ENCODE measurements at regions not wholly inside any gene's neighbourhood (a gene's known extent, or its start where the extent isn't known, plus 50 kb on each side); places are given as distances from the start of the nearest gene placed in this dataset.
"Not testable (repeated sequence)": the region's sequence is repeated elsewhere in the genome, so short reads cannot be mapped to it uniquely, and the experiment has no call there.

- no peak for DNase-seq (ENCODE audit: insufficient read length, low spot score)
- TF ChIP-seq POLR2A (IDR thresholded peaks at IDR 0.05; ENCODE audit: low read depth, low read length), result no peak
- FAIRE-seq, result no peak
These were observed 182.6 kb upstream of the TMEM106B start for GRCh38 chr7:12028508-12028907.

DNA sequence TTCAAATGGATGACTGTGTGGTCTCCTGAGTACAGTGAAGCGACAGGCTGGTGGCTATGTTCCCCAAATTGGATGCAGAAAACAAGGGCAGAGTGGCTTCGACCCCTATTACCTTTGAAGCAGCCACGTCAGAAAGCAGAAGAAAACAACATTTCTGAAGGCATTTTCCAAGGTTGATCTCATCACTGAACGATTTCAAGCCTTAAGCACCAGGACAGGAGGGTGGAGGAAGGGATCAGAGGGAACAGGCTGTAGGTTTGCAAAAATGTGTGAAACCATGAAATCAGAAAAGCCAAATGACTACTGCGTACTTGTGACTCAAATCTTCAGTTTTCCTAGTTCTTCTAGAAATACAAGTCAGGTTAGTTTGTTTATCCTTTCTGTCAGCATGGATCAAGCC, 181.0 kb upstream of the TMEM106B start:
- no peak for TF ChIP-seq POLR2A (IDR thresholded peaks at IDR 0.05; ENCODE audit: low read depth, low read length)
- FAIRE-seq, result peak; percentile 96
- DNase-seq (ENCODE audit: insufficient read length, low spot score), result no peak

DNA sequence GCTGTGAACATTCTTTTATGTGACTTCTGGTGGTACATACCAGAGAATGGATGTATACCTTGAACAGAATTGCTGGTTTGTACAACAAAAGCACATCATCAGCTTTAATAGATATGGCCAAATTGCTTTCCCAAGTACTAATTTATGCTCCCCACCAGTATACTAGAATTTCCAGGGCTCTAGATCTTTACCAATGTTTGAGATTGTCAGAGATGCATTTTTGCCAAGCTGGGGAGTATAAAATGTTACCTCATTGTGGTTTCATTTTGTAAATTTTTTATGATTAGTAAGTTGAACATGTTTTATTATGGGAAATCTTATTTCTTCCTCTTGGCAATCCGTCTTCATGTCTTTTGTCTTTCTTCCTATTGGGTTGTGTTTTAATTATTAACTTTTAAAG, 179.9 kb upstream of the TMEM106B start:
- no peak for FAIRE-seq
- no peak for TF ChIP-seq POLR2A (IDR thresholded peaks at IDR 0.05; ENCODE audit: low read depth, low read length)
- no peak for DNase-seq (ENCODE audit: insufficient read length, low spot score)

GRCh38 chr7:12031638-12032037, 179.5 kb upstream of the TMEM106B start:
- FAIRE-seq (no peak), DNase-seq (ENCODE audit: insufficient read length, low spot score) (peak; percentile 26)
- no peak for TF ChIP-seq POLR2A (IDR thresholded peaks at IDR 0.05; ENCODE audit: low read depth, low read length)

GRCh38 chr7:12032146-12032545, 178.9 kb upstream of the TMEM106B start:
- no peak for TF ChIP-seq POLR2A (IDR thresholded peaks at IDR 0.05; ENCODE audit: low read depth, low read length)

DNA sequence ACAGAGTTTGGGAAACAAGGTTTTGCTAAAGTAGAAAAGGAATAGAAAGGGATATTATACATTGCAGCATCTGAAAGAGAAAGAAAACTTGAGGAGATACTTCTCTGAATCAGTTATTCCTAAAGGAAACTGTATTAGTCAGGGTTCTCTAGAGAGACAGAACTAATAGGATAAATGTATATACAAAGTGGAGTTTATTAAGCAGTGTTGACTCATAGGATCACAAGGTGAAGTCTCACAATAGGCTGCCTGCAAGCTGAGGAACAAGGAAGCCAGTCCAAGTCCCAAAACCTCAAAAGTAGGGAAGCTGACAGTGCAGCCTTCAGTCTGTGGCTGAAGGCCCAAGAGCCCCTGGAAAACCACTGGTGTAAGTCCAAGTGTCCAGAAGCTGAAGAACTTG, 167.6 kb upstream of the TMEM106B start:
- DNase-seq (ENCODE audit: insufficient read length, low spot score), result not testable (repeated sequence)
- FAIRE-seq, result peak; percentile 43

More at GRCh38 chr7:12032146-12032545, 178.9 kb upstream of the TMEM106B start:
- FAIRE-seq (peak; percentile 98), DNase-seq (ENCODE audit: insufficient read length, low spot score) (no peak)

- FAIRE-seq, result no peak
- no peak for DNase-seq (ENCODE audit: insufficient read length, low spot score)
- TF ChIP-seq POLR2A (IDR thresholded peaks at IDR 0.05; ENCODE audit: low read depth, low read length), result no peak
These were observed 158.9 kb upstream of the TMEM106B start for GRCh38 chr7:12052211-12052610.

DNA sequence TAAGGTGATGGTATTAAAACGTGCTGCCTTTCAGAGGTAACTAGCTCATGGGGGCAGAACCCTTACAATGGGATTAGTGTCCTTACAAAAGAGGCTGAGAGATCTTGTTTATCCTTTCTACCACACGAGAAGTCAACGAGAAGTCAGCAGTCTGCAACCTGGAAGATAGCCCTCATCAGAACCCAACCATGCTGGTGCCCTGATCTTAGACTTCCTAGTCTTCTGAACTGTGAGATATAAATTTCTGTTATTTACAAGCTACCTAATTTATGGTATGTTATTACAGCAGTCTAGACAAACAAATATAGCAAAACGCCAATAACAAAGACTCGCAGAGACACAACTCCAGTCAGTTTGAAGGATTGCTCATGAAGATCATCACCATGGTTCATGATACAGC, 157.5 kb upstream of the TMEM106B start:
- DNase-seq (ENCODE audit: insufficient read length, low spot score) (no peak), FAIRE-seq (no peak)
- no peak for TF ChIP-seq POLR2A (IDR thresholded peaks at IDR 0.05; ENCODE audit: low read depth, low read length)

- no peak for FAIRE-seq
- TF ChIP-seq POLR2A (IDR thresholded peaks at IDR 0.05; ENCODE audit: low read depth, low read length), result no peak
- DNase-seq (ENCODE audit: insufficient read length, low spot score), result no peak
These were observed 156.3 kb upstream of the TMEM106B start for GRCh38 chr7:12054830-12055229.

GRCh38 chr7:12056381-12056780, 154.7 kb upstream of the TMEM106B start:
- FAIRE-seq (no peak), DNase-seq (ENCODE audit: insufficient read length, low spot score) (no peak)
- no peak for TF ChIP-seq POLR2A (IDR thresholded peaks at IDR 0.05; ENCODE audit: low read depth, low read length)

DNA sequence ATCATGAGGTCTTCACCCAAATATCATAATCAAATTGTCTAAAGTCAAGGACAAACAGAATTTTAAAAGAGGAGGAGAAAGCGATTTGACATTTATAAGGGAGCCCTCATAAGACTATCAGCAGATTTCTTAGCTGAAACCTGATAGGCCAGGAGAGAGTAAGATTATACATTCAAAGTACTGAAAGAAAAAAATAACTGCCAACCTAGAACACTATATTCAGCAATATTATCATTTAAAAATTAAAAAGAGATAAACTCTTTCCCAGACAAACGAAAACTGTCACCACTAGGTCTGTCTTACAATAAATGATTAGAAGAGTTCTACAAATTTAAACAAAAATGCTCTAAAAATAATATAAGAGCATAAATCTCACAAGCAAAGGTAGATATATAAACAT, 154.1 kb upstream of the TMEM106B start:
- no peak for FAIRE-seq
- DNase-seq (ENCODE audit: insufficient read length, low spot score), result no peak
- TF ChIP-seq POLR2A (IDR thresholded peaks at IDR 0.05; ENCODE audit: low read depth, low read length), result no peak

DNA sequence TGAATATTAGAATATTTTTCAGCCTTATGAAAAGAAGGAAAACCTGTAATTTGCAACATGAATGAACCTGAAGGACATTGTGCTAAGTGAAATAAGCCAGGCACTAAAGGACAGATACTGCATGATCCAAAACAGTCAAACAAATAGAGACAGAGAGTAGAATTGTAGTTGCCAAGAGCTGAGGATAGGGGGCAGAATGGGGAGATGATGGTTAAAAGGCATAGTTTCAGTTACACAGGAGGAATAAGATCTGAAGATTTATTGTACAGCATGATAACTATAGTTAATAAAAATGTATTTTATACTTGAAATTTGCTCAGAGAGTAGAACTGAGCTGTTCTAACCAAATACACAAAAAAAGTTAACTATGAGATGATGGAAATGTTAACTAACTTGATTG, 149.0 kb upstream of the TMEM106B start:
- peak; percentile 85 for FAIRE-seq
- no peak for DNase-seq (ENCODE audit: insufficient read length, low spot score)
- no peak for TF ChIP-seq POLR2A (IDR thresholded peaks at IDR 0.05; ENCODE audit: low read depth, low read length)

GRCh38 chr7:12064586-12065127, 146.4 kb upstream of the TMEM106B start:
- FAIRE-seq, result peak; percentile 75
- no peak for TF ChIP-seq POLR2A (IDR thresholded peaks at IDR 0.05; ENCODE audit: low read depth, low read length)
- DNase-seq (ENCODE audit: insufficient read length, low spot score), result no peak

GRCh38 chr7:12066004-12066403, 145.1 kb upstream of the TMEM106B start:
- DNase-seq (ENCODE audit: insufficient read length, low spot score), result no peak
- no peak for TF ChIP-seq POLR2A (IDR thresholded peaks at IDR 0.05; ENCODE audit: low read depth, low read length)
- FAIRE-seq, result no peak

DNA sequence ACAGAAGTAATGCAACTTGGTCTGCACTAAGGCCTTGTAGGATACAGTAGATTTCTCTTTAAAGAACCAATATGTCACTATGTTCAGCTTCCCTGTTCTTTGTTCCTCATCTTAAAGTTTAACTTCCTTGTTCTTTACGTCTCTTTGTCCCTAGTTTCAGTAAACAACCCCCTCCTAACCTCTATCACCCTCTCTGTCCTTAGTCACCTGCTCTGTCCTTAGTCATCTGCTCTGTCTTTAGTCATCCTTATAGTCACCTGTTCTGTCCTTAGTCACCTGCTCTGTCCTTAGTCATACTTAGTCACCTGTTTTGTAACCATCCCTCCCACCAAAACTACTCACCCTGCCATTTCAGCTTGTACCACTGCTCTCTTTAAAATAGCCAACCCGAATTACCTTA, 144.6 kb upstream of the TMEM106B start:
- peak; percentile 83 for FAIRE-seq
- no peak for TF ChIP-seq POLR2A (IDR thresholded peaks at IDR 0.05; ENCODE audit: low read depth, low read length)
- no peak for DNase-seq (ENCODE audit: insufficient read length, low spot score)
